HepG2 (cell line): ENCODE measurements at regions not wholly inside any gene's neighbourhood (a gene's known extent, or its start where the extent isn't known, plus 50 kb on each side); places are given as distances from the start of the nearest gene placed in this dataset.

ENCODE experiments used
- ARNT2 ChIP-seq: sonication (generic); formaldehyde crosslinking; IDR thresholded peaks from 2 replicates; pipeline ENCODE4 v1.8.0; 2022; ENCODE audit warnings: mild to moderate bottlenecking, low read depth, missing genetic modification reagents, moderate library complexity
- BCL3 ChIP-seq: sonication (generic); formaldehyde crosslinking; IDR thresholded peaks from 2 replicates; pipeline ENCODE4 v1.5.1; 2020; ENCODE audit warnings: mild to moderate bottlenecking, missing genetic modification reagents, moderate library complexity
- ELK4 ChIP-seq: sonication (generic); formaldehyde crosslinking; IDR thresholded peaks from 2 replicates; pipeline ENCODE4 v1.9.0; 2021; ENCODE audit warnings: missing genetic modification reagents, borderline replicate concordance
- GTF3A ChIP-seq: sonication (generic); formaldehyde crosslinking; conservative IDR thresholded peaks from 2 replicates; pipeline ENCODE4 v1.4.0; 2020; ENCODE audit warnings: mild to moderate bottlenecking, missing genetic modification reagents
- HMGXB4 ChIP-seq, 2 experiments: sonication (generic) in 1 of 2; formaldehyde crosslinking in 1 of 2; IDR thresholded peaks; 2 replicates each; pipeline versions ENCODE4 v1.4.0 to v1.6.1; 2018 to 2020; ENCODE audit warnings: missing genetic modification reagents in 2 of 2, borderline replicate concordance in 1 of 2, low read depth in 1 of 2, mild to moderate bottlenecking in 1 of 2, missing biosample characterization in 1 of 2
- IRF2 ChIP-seq: IDR thresholded peaks from 2 replicates; pipeline ENCODE4 v1.6.1; 2018; ENCODE audit warnings: missing genetic modification reagents, missing compliant biosample characterization
- KDM5B ChIP-seq: sonication (generic); formaldehyde crosslinking; IDR thresholded peaks from 2 replicates; pipeline ENCODE4 v1.4.0; 2020; ENCODE audit warnings: missing genetic modification reagents, mild to moderate bottlenecking, borderline replicate concordance
- NBN ChIP-seq: fragments of 450-650 bp; conservative IDR thresholded peaks from 2 replicates; pipeline ENCODE4 v1.6.1; 2017
- NCOA5 ChIP-seq: sonication (generic); formaldehyde crosslinking; IDR thresholded peaks from 2 replicates; pipeline ENCODE4 v1.4.0; 2020; ENCODE audit warnings: missing genetic modification reagents
- NFIB ChIP-seq: sonication (generic); formaldehyde crosslinking; IDR thresholded peaks from 2 replicates; pipeline ENCODE4 v1.9.0; 2021; ENCODE audit warnings: missing genetic modification reagents, mild to moderate bottlenecking, borderline replicate concordance
- TFE3 ChIP-seq: IDR thresholded peaks from 2 replicates; pipeline ENCODE4 v1.6.1; 2016
- TRIM22 ChIP-seq: fragments of 450-650 bp; IDR thresholded peaks from 2 replicates; pipeline ENCODE4 v1.6.1; 2017
- YY1 ChIP-seq: IDR thresholded peaks from 2 replicates; pipeline ENCODE4 v1.6.1; 2011; ENCODE audit warnings: low read length, low read depth, moderate library complexity, mild to moderate bottlenecking; ENCODE audit not compliant: insufficient read depth, insufficient replicate concordance
- ZBTB26 ChIP-seq: IDR thresholded peaks from 2 replicates; pipeline ENCODE4 v1.6.1; 2016; ENCODE audit warnings: missing compliant biosample characterization, missing genetic modification reagents, borderline replicate concordance
- ZBTB8A ChIP-seq: sonication (generic); formaldehyde crosslinking; IDR thresholded peaks from 2 replicates; pipeline ENCODE4 v1.4.0; 2020; ENCODE audit warnings: mild to moderate bottlenecking, low read depth, missing genetic modification reagents, borderline replicate concordance
- ZEB1 ChIP-seq: IDR thresholded peaks from 2 replicates; pipeline ENCODE4 v1.6.1; 2012; ENCODE audit warnings: mild to moderate bottlenecking, low read depth, inconsistent platforms; ENCODE audit not compliant: insufficient replicate concordance
- ZNF343 ChIP-seq: sonication (generic); formaldehyde crosslinking; IDR thresholded peaks from 2 replicates; pipeline ENCODE4 v1.4.0; 2020; ENCODE audit warnings: mild to moderate bottlenecking, missing genetic modification reagents
- ZNF460 ChIP-seq: sonication (generic); formaldehyde crosslinking; IDR thresholded peaks from 2 replicates; pipeline ENCODE4 v1.5.1; 2020; ENCODE audit warnings: missing genetic modification reagents, mild to moderate bottlenecking, borderline replicate concordance

GRCh38 chr22:45101515-45102227 is 62.1 kb upstream of the NUP50 start (continued):
- no peak for TF ChIP-seq ELK4
- no peak for TF ChIP-seq ZBTB26
- TF ChIP-seq ZNF460 (CRISPR knock-in tag), result no peak
- no peak for TF ChIP-seq TRIM22
- no peak for TF ChIP-seq NCOA5
- no peak for TF ChIP-seq ARNT2 (CRISPR knock-in tag)
- no peak for TF ChIP-seq ZNF343 (CRISPR knock-in tag)
- no peak for TF ChIP-seq ZBTB8A (CRISPR knock-in tag)
- no peak for TF ChIP-seq NFIB
- no peak for TF ChIP-seq YY1
- TF ChIP-seq IRF2 (CRISPR knock-in tag), result no peak
- no peak for TF ChIP-seq GTF3A
- no peak for TF ChIP-seq BCL3
- TF ChIP-seq KDM5B (CRISPR knock-in tag), result no peak
- peak; percentile 48; the same call in 1 of the 2 replicates for TF ChIP-seq TFE3 (CRISPR knock-in tag)
- TF ChIP-seq NBN, result no peak
- TF ChIP-seq HMGXB4 (CRISPR knock-in tag; IDR thresholded peaks at IDR 0.05; ENCODE audit: borderline replicate concordance in 1 of 2, low read depth in 1 of 2), result peak; percentile 39 to 57; a peak in 2 of 4 replicates
- TF ChIP-seq ZEB1, result no peak
